HG02943 (cell line): ENCODE measurements at regions not wholly inside any gene's neighbourhood (a gene's known extent, or its start where the extent isn't known, plus 50 kb on each side); places are given as distances from the start of the nearest gene placed in this dataset.
"Not testable (repeated sequence)": the region's sequence is repeated elsewhere in the genome, so short reads cannot be mapped to it uniquely, and the experiment has no call there.

ENCODE experiments used
- ATAC-seq: cut with Tn5 transposase; IDR thresholded peaks from one replicate; pipeline ENCODE4 v1.9.1; 2021; ENCODE audit warnings: mild to moderate bottlenecking, low read depth, moderate library complexity; ENCODE audit not compliant: unreplicated experiment

DNA sequence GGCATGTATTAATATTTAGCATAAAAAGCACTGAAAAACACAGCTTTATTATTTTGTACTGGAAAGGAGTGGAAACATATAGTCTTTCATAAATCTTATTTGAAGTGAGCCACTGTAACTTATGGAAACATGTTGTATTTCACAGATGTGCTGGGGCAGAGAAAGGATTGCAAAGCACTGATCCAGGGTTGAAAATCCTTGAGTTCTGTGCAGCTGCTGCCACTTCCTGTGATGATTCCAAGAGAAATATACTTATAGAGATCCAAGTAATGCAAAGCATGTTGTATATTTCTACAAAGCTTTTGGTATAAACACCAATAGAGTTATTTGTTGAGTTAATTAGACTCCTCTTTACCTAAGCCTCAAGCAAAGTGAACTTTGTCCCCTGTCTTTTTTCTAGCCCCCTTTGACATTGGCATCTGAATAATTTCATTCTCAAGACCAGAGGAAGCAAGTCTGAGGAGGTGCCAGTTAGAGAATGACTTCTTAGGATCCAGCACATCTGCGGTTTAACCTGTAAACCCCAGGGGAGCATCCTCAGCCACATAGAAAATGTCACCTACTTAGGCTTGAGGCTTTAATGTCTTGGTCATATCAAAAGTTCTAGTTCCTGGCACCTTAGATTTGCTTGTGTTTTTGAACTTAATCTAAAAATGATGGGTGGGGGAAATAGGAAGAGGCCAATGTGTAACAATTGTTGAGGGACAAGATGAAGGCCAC, 173.3 kb downstream of the FASLG start:
- ATAC-seq = no peak

DNA sequence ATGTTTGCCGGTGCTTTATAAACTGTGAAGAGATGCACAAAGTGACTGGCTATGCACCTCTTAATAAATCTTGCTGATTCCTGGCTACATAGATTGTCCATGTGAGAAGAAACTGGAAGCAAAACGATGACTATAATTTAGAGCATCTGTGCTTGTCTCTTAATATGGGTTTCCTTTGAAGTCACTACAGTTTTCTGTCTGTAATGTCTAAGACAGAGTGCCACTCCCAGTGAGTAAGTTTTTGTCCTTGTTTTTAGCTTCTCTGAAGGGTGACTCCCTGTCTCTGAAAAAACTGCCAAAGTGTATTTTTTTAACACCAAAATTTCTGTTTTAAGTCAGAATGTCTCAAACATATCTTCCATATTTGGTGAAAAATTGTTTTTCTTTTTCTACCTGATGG, 175.1 kb downstream of the FASLG start:
- ATAC-seq = no peak

DNA sequence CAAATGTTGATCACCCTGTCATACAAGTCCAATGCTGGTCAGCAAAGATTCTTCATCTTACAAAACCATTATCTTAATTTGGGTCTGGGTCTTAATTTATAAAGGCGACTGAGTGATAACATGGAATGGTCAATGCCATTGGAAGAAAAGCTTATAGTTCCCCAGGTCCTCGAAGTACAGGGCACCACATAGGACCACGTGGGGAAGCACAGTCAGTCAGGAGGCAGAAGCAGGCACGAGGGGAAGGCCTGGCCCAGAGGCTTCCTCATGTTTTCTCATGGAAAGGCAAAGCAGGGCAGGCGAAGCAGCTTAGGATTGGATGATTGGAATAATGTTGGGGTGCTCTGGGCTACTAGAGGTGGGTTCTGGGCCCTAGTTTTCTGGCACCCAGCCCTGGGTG, 175.7 kb downstream of the FASLG start:
- no peak for ATAC-seq

DNA sequence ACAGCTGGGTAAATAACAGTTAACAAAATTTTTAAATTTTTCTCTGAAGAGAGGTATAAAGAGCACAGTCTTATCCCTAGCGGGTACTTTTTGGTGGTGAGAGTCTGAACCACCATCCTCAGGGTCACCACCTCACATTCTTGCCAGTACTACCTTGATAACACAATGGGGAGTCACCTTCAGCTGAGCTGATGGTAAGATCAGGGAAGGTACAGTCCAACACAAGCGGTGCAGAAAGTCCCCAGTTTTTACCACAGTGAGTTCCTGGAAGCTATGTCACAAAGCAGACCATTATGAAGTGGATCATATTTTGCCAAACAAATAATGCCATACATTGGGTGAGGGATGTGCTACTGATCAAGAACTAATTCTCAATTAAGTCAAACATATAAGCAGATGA, 176.9 kb downstream of the FASLG start:
- no peak for ATAC-seq

DNA sequence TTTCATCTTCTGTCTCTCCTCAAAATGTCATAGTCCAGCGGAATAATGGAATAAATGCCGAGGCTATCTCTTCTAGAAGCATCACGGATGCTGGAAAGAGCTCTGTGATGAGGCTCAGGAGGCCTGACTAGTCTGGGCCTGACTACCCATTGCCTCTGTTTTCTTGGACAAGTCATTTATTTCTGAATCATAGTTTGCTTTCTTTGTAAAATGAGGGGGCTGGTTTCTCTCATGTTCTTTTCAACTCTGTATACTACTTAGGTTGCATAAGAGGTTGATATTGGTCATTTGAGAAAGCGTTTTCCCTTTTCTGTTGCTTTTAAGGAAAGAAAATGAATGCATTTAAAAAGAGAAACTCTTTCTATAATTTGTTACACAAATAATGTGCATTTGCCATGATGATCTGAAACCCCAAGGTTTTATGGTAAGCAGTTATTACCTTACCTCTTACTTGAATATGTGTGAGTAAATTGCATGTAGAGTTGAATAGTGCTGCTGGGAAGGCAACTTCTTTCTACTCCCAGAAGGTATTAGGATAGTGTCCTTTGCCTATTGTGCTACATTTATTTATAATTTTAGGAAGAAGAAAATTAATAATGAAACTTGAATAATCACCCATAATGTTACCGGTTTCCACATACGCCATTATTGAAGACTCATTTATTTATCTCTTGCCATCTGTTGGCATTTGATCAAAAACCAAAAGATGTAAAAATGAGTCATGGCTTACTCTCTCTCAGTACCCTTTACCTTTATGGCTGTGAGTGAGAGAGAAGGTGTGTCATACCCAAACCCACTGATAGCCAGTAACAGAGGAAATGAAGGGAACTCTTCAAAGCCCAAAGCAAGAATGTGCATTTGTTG, 179.1 kb downstream of the FASLG start:
- no peak for ATAC-seq

DNA sequence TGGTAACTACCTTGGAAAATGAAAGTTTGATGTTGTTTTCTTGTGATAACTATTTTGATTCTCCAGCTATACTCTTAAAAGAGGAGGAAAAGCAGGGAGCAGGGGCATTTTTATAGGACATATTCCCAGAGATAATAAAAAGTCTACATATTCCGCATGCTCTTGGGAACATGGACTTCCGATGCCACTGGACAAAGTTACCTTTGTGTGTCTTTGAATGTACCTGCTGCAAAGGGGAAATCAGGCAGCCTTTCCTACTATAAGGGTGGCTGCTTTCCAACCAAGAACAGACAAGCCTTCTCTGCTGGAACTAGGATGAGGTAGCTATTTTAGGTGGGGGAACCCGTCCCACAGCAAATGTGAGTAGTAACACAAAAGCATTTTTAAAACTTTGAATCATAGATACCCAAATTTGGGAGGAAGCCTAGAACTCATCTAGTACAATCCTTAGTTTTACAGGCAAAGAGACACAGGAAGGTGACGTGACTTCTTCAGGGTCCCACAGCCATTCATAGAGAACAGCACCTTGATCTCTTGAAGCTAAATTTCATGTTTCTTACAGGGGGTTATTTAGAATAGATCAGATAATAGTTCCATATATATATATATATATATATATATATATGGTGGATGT, 179.9 kb downstream of the FASLG start:
- ATAC-seq = no peak

DNA sequence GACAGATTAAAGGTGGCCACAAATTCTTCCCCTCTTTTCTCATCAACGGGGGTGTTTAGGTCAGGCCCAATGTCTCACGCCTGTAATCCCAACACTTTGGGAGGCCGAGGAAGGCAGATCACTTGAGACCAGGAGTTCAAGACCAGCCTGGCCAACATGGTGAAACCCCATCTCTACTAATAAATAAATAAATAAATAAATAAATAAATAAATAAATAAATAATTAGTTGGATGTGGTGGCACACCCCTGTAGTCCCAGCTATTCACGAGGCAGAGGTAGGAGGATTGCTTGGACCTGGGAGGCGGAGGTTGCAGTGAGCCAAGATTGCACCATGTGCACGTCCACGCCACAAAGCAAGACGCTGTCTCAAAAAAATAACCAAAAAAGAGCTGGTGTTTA, 180.7 kb downstream of the FASLG start:
- not testable (repeated sequence) for ATAC-seq

DNA sequence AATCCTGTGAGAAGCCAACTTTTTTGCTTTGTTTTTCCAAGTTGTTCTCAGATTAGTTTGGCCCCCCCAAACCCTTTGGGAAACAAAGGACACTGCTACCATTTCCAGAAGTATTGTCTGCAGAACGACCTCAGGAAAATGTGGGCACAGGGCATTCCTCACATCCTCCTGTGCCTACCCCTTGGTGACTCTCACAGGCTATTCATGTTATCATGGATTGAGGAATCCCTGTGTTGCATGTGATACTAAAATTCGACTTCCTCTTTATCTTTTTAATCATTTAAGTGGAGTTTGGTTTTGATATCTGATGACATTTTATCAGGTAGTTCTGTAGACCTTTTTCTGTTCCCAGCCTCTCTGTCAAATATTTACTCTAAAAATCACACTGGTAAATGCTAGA, 184.5 kb downstream of the FASLG start:
- ATAC-seq = no peak

DNA sequence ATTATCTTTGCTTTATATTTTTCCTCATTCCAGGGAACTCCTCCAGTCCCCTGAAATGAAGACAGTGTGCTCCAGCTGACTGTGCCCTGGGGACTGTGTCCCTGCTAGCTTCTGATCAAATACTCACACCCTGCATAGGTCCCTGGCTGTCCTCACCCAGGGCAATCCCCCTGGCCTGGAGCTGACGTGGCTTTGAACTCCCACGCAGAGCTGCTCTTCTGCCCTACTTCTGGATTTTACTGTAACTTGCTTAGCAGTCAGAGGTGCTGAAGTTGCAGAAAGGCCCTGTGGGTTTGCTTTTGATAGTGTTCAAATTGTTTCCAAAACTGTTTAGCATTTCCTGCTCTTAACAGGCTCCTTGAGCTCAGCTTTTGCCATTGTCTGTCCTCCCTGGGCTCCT, 186.5 kb downstream of the FASLG start:
- ATAC-seq = no peak

DNA sequence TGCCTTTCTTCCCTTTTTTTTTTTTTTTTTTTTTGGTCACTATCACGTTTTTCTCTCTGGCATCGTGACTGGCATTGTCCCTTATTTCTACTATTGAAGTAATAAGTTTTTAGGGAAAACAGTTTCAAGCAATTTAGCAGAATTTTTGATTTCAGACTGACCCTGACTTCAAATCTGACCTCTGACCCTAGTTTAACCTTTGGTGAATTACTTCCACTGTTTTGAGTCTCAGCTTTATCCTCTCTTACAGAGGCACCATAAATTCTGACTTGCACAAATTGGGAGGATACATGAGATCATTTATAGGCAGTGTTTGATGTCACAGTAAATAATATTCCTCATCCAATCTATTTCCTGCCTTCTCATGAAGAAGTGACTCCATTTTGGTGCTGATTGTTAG, 187.0 kb downstream of the FASLG start:
- no peak for ATAC-seq

DNA sequence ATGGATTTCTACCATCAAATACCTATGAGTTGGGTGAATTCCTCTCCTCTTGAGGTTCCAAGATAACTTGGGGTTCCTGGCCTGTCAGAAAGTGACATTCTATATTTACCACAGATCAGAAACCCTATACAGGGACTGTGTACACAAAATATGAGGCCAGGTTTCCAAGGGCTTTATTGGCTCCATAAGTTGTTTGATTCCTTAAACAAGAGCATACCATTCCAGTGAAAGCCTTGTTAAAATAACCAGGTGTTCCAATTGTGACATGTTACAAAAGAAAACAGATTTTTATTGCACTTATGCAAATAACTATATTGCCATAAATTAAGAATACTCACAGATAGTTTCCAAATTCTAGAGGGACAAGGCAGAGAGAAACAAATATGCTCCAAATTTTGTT, 188.9 kb downstream of the FASLG start:
- not testable (repeated sequence) for ATAC-seq

DNA sequence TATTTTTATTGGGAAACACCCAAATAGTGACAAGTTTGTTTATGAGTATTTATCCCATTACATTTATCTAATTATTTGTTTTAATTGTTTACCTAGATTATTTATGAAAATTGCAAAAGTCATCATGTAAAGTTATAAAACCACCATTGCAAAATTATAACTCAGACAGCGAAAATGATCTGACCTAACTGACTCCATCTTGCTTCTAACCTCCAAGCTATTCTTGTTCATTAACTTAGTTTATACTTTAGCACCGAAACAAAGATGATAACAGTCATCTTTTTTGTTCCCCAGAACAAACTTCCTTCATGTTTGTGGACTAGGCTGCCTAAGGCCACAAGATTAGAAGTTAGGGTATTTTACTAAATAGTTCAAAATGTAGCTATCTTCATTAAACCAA, 190.8 kb downstream of the FASLG start:
- no peak for ATAC-seq

DNA sequence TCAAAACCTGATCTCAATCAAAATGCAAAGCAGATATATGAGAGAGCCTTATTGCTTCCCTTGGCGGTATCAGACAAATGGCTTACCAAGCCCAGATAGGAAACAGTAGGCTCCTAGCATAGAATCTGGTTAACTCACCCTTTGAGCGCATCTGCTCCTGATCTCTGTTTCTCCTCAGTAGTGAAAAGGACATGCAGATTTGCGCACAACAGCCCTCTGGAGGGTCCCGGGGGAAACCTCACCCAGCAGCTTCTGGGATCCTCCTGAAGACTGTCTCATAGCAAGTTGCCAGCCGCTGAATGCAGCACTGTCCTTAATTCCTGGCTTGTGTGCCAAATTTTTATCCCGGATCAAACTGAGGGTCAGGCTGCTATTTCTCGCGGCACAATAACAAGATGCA, 192.2 kb downstream of the FASLG start:
- no peak for ATAC-seq

DNA sequence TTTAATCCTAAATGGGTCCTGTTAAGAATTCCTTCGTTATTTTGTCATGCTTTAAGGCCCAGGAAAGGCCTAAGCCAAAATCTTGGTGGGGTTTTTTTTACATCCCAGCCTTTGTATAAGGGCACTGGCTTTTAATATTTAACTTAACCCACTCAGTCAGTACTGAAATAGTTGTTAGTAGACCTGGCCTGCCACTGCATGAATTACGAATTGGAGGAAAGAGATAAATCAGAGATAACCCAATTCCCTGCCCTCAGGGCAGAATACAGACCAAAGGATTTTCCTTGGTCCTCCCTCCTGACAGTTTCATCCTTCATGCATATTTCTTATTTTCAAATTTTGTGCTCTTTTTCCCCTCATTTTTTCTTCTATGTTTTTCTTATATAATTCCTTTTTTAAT, 193.0 kb downstream of the FASLG start:
- no peak for ATAC-seq

DNA sequence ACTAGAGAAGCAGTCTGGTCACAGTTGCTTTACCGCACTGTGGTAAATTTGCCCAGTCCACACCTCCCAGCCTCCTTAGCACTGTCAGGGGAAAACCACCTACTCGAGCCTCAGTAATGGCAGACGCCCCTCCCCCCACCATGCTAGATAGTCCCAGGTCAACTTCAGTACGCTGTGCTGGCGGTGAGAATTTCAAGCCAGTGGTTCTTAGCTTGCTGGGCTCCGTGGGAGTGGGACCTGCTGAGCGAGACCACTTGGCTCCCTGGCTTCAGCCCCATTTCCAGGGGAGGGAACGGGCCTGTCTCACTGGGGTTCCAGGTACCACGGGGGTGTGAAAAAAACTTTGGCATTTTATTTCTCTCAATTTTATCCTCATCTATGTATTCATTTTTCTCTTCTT, 194.8 kb downstream of the TNFSF18 start:
- ATAC-seq = not testable (repeated sequence)

DNA sequence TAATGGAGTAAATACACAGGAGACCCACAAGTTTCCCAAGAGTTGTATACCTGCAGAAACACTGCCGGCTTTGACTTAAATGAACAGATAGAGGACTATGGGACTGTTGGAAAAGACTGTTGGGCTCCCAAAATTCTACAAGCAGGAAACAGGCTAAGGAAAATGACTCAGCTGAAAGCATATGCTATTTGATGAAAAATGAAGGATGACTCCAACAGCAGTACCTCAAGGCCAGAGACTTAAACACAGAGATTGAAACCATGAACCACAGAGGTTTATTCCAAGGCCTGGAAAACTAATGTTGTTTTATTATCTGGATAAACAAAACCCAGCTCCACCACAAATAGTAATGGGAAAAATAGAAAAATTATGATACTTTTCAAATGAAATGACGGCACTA, 187.7 kb downstream of the TNFSF18 start:
- no peak for ATAC-seq

DNA sequence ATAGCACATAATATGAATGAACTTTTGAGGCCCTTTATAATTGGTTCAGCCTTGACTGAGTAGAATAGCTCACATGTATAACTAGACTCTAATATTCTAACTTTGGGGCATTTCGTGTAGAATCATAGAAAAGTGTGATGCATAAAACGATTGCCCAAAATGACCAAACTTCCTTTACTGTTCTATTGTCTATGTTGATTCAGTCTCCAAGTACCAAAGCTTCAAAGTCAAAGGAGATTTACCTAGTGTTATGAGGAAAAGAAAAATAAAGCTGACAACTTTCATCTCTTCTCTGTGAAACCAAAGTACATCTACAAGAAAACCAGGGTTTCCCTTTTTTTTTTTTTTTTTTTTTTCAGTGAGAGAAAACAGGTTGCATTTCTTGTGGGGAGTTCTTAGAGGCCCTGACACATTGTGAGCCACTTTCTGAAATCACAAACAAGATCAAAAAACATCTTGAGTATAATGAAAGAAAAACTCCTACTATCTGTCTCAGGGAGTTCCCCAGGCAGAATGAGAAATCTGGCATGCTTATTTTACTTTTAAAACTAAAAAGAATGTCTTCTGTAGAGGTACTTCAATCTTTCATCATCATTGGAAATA, 183.4 kb downstream of the TNFSF18 start:
- no peak for ATAC-seq

DNA sequence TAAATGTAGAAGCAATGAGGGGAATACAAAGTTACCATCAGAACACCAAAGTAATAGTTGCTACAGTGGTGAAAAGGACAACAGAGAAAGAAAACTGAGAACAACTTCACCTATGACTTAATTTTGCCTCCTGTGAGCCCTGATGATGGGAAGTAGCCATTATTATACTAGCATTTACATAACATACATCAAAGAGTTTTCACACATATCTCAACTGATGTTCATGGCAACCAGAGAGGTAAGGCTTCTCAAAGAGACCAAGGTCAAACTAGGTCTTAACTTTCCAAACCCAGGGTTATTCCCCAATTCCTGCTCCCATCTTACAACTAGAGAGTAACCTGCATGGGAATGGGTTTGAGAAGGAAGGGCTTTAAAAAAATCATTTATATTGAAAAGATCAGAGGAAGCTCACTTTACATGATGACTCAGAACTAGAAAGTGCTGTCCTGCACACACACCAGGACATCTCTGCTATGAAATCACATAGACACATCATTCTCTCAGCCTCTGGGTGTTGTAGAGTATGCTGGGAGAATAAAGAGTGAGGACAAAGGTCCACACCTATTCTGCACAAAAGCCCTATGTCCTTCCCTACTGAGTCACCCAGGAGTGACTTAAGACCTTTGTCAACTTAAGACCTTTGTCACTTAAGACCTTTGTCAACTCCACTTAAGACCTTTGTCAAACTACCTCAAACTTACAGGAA, 179.7 kb downstream of the TNFSF18 start:
- no peak for ATAC-seq

DNA sequence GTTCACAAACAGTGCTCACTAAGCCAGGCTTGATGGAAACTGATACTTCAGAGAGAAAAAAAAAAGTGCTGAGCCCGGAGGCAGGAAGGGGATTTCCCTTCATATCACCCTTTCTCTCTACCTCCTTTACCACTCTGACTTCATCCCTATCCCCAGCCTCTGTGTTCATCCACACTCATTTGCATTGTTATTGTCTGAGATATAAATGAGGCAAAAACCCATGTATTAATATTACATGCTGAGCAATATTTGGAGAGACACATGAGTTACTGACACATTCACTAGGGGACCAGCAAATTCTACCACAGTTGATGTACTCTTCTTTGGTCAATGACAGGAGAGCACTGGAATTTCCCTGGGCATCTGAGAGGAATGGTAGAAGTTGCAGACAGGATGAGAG, 175.8 kb downstream of the TNFSF18 start:
- ATAC-seq = no peak

DNA sequence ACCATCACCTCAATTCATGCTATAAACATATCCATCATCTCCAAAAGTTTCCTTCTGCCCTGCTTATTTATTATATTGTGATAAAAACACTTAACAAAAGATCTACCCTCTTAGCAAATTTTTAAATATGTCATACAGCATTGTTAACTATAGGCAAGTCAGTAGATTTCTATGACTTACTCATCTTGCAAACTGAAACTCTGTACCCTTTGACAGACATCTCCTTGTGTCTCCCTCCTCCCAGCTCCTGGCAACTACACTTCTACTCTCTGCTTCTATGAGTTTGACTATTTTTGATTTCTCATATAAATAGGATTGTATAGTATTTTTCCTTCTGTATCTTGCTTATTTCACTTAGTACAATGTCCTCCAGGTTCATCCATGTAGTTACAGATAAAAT, 174.8 kb downstream of the TNFSF18 start:
- no peak for ATAC-seq

DNA sequence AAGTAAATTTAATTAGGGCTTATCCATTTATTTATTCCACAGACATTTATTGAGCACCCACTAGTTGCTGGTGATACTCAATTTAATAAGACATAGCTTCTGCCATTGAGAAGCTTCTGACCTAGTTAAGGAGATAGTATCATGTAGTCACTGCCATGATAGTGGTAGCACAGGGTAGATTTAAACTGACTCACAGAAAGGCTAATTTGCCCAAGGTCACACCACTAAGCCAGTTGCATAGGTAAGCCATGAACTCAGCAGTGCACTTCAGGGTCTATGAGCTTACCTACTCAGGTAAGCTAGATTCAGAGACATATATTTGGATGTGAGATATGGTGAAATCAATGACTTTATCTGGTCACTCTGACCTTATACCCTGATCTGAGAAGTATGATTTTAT, 168.4 kb downstream of the TNFSF18 start:
- no peak for ATAC-seq
